Neural crest cell (in vitro differentiated cells): ENCODE measurements at regions not wholly inside any gene's neighbourhood (a gene's known extent, or its start where the extent isn't known, plus 50 kb on each side); places are given as distances from the start of the nearest gene placed in this dataset.

Experiments used
- DNase-seq: peaks from one replicate; pipeline ENCODE4 v3.0.0; 2021; ENCODE audit warnings: low read depth, mixed read lengths, low spot score
- H3K27ac Mint-ChIP-seq: one replicate; pipeline ENCODE4 v1.8.0; 2021; ENCODE audit warnings: mild to moderate bottlenecking, mixed read lengths; ENCODE audit not compliant: unreplicated experiment
- H3K27me3 Mint-ChIP-seq: 2 replicates; pipeline ENCODE4 v1.8.0; 2021; ENCODE audit warnings: low read depth, mild to moderate bottlenecking, mixed read lengths
- H3K36me3 Mint-ChIP-seq: 2 replicates; pipeline ENCODE4 v1.8.0; 2021; ENCODE audit warnings: low read depth, mild to moderate bottlenecking, mixed read lengths
- H3K4me1 Mint-ChIP-seq: 2 replicates; pipeline ENCODE4 v1.8.0; 2021; ENCODE audit warnings: mixed read lengths
- H3K4me3 Mint-ChIP-seq: one replicate; pipeline ENCODE4 v1.8.0; 2021; ENCODE audit warnings: mild to moderate bottlenecking, mixed read lengths
- H3K9me3 Mint-ChIP-seq: 2 replicates; pipeline ENCODE4 v1.8.0; 2021; ENCODE audit warnings: mixed read lengths
- CTCF ChIP-seq: fragments of 200-600 bp; sonication (generic); conservative IDR thresholded peaks from 2 replicates; pipeline ENCODE4 v1.5.0; 2021; ENCODE audit warnings: antibody characterized with exemption, mild to moderate bottlenecking

GRCh38 chr9:90979639-90980038 lies 178.0 kb downstream of the SYK start:
- H3K4me1 Mint-ChIP-seq, result peaks cover 9% of the 10 kb centered on the region
- no peak for TF ChIP-seq CTCF
- peaks cover 13% of the 10 kb centered on the region for H3K27me3 Mint-ChIP-seq
- DNase-seq, result no peak
- H3K27ac Mint-ChIP-seq, result no peak overlapping the region
- no peaks in the 10 kb centered on the region for H3K36me3 Mint-ChIP-seq
- H3K4me3 Mint-ChIP-seq, result no peak overlapping the region
- no peaks in the 10 kb centered on the region for H3K9me3 Mint-ChIP-seq

GRCh38 chr9:90981726-90982125 lies 180.1 kb downstream of the SYK start:
- Mint-ChIP-seq H3K27me3 (peaks cover 11% of the 10 kb centered on the region), H3K36me3 (no peaks in the 10 kb centered on the region)
- TF ChIP-seq CTCF, result no peak

GRCh38 chr9:90983394-90983793 lies 181.8 kb downstream of the SYK start:
- H3K36me3 Mint-ChIP-seq, result no peaks in the 10 kb centered on the region
- no peak overlapping the region for H3K4me3 Mint-ChIP-seq
- no peaks in the 10 kb centered on the region for H3K9me3 Mint-ChIP-seq
- peaks cover 9% of the 10 kb centered on the region for H3K4me1 Mint-ChIP-seq
- TF ChIP-seq CTCF, result no peak
- no peak for DNase-seq
- H3K27me3 Mint-ChIP-seq, result peaks cover 9% of the 10 kb centered on the region
- no peak overlapping the region for H3K27ac Mint-ChIP-seq

More at GRCh38 chr9:90981726-90982125, 180.1 kb downstream of the SYK start:
- Mint-ChIP-seq H3K4me1 (peaks cover 9% of the 10 kb centered on the region), H3K4me3 (no peak overlapping the region), H3K27ac (no peak overlapping the region), H3K9me3 (no peaks in the 10 kb centered on the region)
- DNase-seq, result no peak

- no peak overlapping the region for H3K4me3 Mint-ChIP-seq
- peaks cover 3% of the 10 kb centered on the region for H3K27me3 Mint-ChIP-seq
- no peaks in the 10 kb centered on the region for H3K4me1 Mint-ChIP-seq
- no peak for DNase-seq
- no peak for TF ChIP-seq CTCF
- no peaks in the 10 kb centered on the region for H3K36me3 Mint-ChIP-seq
- no peak overlapping the region for H3K27ac Mint-ChIP-seq
- H3K9me3 Mint-ChIP-seq, result no peaks in the 10 kb centered on the region
Observed at GRCh38 chr9:90985631-90986030, 184.0 kb downstream of the SYK start.

GRCh38 chr9:90986161-90986560 lies 184.5 kb downstream of the SYK start:
- Mint-ChIP-seq H3K36me3 (no peaks in the 10 kb centered on the region), H3K4me1 (no peaks in the 10 kb centered on the region), H3K27ac (peak overlapping the region; percentile 65), H3K27me3 (no peaks in the 10 kb centered on the region), H3K4me3 (no peak overlapping the region), H3K9me3 (no peaks in the 10 kb centered on the region)
- no peak for TF ChIP-seq CTCF
- no peak for DNase-seq

- no peak overlapping the region for H3K4me3 Mint-ChIP-seq
- H3K4me1 Mint-ChIP-seq, result no peaks in the 10 kb centered on the region
- TF ChIP-seq CTCF, result no peak
- H3K27ac Mint-ChIP-seq, result no peak overlapping the region
- H3K9me3 Mint-ChIP-seq, result no peaks in the 10 kb centered on the region
- DNase-seq, result no peak
- no peaks in the 10 kb centered on the region for H3K36me3 Mint-ChIP-seq
- H3K27me3 Mint-ChIP-seq, result no peaks in the 10 kb centered on the region
Observed at GRCh38 chr9:90987566-90987965, 185.9 kb downstream of the SYK start.
